ENCODE measurements at regions not wholly inside any gene's neighbourhood (a gene's known extent, or its start where the extent isn't known, plus 50 kb on each side); places are given as distances from the start of the nearest gene placed in this dataset.

- no peak for TF ChIP-seq CTCF (IDR thresholded peaks at IDR 0.05; ENCODE audit: borderline replicate concordance, extremely low read depth, low read length, poor library complexity, severe bottlenecking)
- no peak for TF ChIP-seq EZH2 (IDR thresholded peaks at IDR 0.05; ENCODE audit: borderline replicate concordance, low read depth, low read length, severe bottlenecking)
These were observed 149.8 kb upstream of the AKIRIN2 start for GRCh38 chr6:87851674-87852299.

Measured in DND-41 (cell line).